ENCODE measurements at regions not wholly inside any gene's neighbourhood (a gene's known extent, or its start where the extent isn't known, plus 50 kb on each side); places are given as distances from the start of the nearest gene placed in this dataset.

- TF ChIP-seq CTCF (IDR thresholded peaks at IDR 0.05 in 4 of 5, conservative IDR thresholded peaks at IDR 0.05 in 1 of 5) (no peak), POLR2A (IDR thresholded peaks at IDR 0.05) (no peak)
Measured at GRCh38 chr9:78831726-78832125, 534.8 kb downstream of the PSAT1 start.

Measured in gastrocnemius medialis (tissue), 4 donors.